Gastroesophageal sphincter (tissue), 3 donors: ENCODE measurements at regions not wholly inside any gene's neighbourhood (a gene's known extent, or its start where the extent isn't known, plus 50 kb on each side); places are given as distances from the start of the nearest gene placed in this dataset.

Experiments used
- CTCF ChIP-seq, 4 experiments: fragments of 200-600 bp in 2 of 4; fragments of 450-650 bp in 2 of 4; sonication (generic) in 1 of 4; IDR thresholded peaks; one replicate each; pipeline ENCODE4 v1.5.1; 2017 to 2019; ENCODE audit warnings: antibody characterized with exemption in 4 of 4, mild to moderate bottlenecking in 2 of 4, moderate library complexity in 2 of 4
- EP300 ChIP-seq: sonication (generic); formaldehyde crosslinking; IDR thresholded peaks from one replicate; pipeline ENCODE4 v1.6.1; 2017; ENCODE audit warnings: antibody characterized with exemption, mild to moderate bottlenecking
- POLR2AphosphoS5 ChIP-seq: sonication (generic); formaldehyde crosslinking; IDR thresholded peaks from one replicate; pipeline ENCODE4 v1.6.1; 2017; ENCODE audit warnings: antibody characterized with exemption

GRCh38 chr15:79769933-79770759, 126.7 kb downstream of the MTHFS start:
- TF ChIP-seq EP300 (no peak), POLR2AphosphoS5 (no peak), CTCF (IDR thresholded peaks at IDR 0.05) (no peak)
